ENCODE measurements at regions not wholly inside any gene's neighbourhood (a gene's known extent, or its start where the extent isn't known, plus 50 kb on each side); places are given as distances from the start of the nearest gene placed in this dataset.

DNA sequence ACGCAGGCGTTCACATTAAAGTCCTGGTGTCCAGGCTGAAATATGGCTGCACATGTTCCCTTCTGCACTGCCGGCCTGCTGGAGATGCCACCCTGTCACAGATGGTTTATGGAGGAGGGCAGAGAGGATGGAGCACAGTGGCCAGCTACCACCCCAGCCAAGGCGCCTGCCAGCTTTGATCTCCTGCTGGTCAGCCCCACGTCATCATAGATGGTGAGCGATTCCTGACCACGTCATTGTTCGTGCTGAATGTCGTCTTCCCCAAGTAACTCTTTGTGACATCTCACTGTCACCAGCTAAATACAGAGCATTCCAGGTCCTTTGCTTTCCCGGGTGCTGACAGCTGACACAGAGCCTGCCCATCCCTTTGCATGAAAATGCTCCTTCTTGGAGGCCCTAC lies 248.3 kb downstream of the TTC32 start:
- no peak overlapping the region for H3K9ac ChIP-seq (ENCODE audit: low read length)
- H3K4me3 ChIP-seq (ENCODE audit: low read depth, low read length): no peak overlapping the region

GRCh38 chr2:19652811-19653210 lies 249.0 kb downstream of the TTC32 start:
- no peaks in the 10 kb centered on the region for H3K27me3 ChIP-seq (ENCODE audit: control insufficient read depth, insufficient read depth, low read length)
- no peaks in the 10 kb centered on the region for H3K9me3 ChIP-seq (ENCODE audit: control insufficient read depth, insufficient read depth, low read depth, low read length)
- no peak overlapping the region for H3K4me3 ChIP-seq (ENCODE audit: low read depth, low read length)
- H3K36me3 ChIP-seq (ENCODE audit: control insufficient read depth, insufficient read depth, low read length): no peaks in the 10 kb centered on the region
- H3K4me1 ChIP-seq (ENCODE audit: control insufficient read depth, insufficient read depth, low read length): peaks cover 10% of the 10 kb centered on the region
- H3K27ac ChIP-seq (ENCODE audit: low read depth, low read length): no peak overlapping the region
- H3K9ac ChIP-seq (ENCODE audit: low read length): no peak overlapping the region

More for the DNA sequence above, 248.3 kb downstream of the TTC32 start:
- no peaks in the 10 kb centered on the region for H3K9me3 ChIP-seq (ENCODE audit: control insufficient read depth, insufficient read depth, low read depth, low read length)
- H3K27me3 ChIP-seq (ENCODE audit: control insufficient read depth, insufficient read depth, low read length): no peaks in the 10 kb centered on the region
- no peaks in the 10 kb centered on the region for H3K36me3 ChIP-seq (ENCODE audit: control insufficient read depth, insufficient read depth, low read length)
- no peak overlapping the region for H3K27ac ChIP-seq (ENCODE audit: low read depth, low read length)
- H3K4me1 ChIP-seq (ENCODE audit: control insufficient read depth, insufficient read depth, low read length): peaks cover 10% of the 10 kb centered on the region

- H3K27ac ChIP-seq (ENCODE audit: low read depth, low read length): no peak overlapping the region
- H3K4me3 ChIP-seq (ENCODE audit: low read depth, low read length): no peak overlapping the region
Measured at GRCh38 chr2:19651466-19651865, 250.3 kb downstream of the TTC32 start.

GRCh38 chr2:19649785-19650380 lies 251.9 kb downstream of the TTC32 start:
- Histone ChIP-seq H3K4me3 (ENCODE audit: low read depth, low read length) (no peak overlapping the region), H3K36me3 (ENCODE audit: control insufficient read depth, insufficient read depth, low read length) (no peaks in the 10 kb centered on the region), H3K4me1 (ENCODE audit: control insufficient read depth, insufficient read depth, low read length) (peaks cover 10% of the 10 kb centered on the region), H3K27ac (ENCODE audit: low read depth, low read length) (no peak overlapping the region), H3K9ac (ENCODE audit: low read length) (no peak overlapping the region), H3K27me3 (ENCODE audit: control insufficient read depth, insufficient read depth, low read length) (no peaks in the 10 kb centered on the region), H3K9me3 (ENCODE audit: control insufficient read depth, insufficient read depth, low read depth, low read length) (no peaks in the 10 kb centered on the region)

More at GRCh38 chr2:19651466-19651865, 250.3 kb downstream of the TTC32 start:
- no peaks in the 10 kb centered on the region for H3K27me3 ChIP-seq (ENCODE audit: control insufficient read depth, insufficient read depth, low read length)
- no peaks in the 10 kb centered on the region for H3K36me3 ChIP-seq (ENCODE audit: control insufficient read depth, insufficient read depth, low read length)
- no peak overlapping the region for H3K9ac ChIP-seq (ENCODE audit: low read length)
- H3K4me1 ChIP-seq (ENCODE audit: control insufficient read depth, insufficient read depth, low read length): peaks cover 10% of the 10 kb centered on the region
- no peaks in the 10 kb centered on the region for H3K9me3 ChIP-seq (ENCODE audit: control insufficient read depth, insufficient read depth, low read depth, low read length)

DNA sequence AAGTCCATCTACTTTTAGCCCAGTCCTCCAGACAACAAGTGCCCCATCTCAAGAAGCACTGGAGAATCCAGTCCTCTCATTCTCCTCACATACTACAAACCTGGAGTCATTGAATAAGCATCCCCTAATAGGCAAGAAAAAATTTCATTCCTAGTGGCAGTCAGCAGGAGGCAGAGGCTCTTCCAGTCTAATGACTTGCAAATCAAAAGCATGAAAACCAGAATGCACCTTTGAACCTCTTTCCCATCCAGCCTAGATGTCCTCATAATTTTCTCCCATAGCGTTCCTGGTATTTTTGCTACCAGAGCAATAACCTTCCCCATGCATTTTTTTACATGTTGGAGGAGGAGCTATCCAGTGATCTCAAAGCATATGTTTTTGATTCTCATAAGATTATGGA lies 252.6 kb downstream of the TTC32 start:
- no peak overlapping the region for H3K27ac ChIP-seq (ENCODE audit: low read depth, low read length)
- H3K27me3 ChIP-seq (ENCODE audit: control insufficient read depth, insufficient read depth, low read length): no peaks in the 10 kb centered on the region
- H3K4me3 ChIP-seq (ENCODE audit: low read depth, low read length): no peak overlapping the region
- H3K9ac ChIP-seq (ENCODE audit: low read length): no peak overlapping the region
- H3K4me1 ChIP-seq (ENCODE audit: control insufficient read depth, insufficient read depth, low read length): peaks cover 10% of the 10 kb centered on the region
- no peaks in the 10 kb centered on the region for H3K9me3 ChIP-seq (ENCODE audit: control insufficient read depth, insufficient read depth, low read depth, low read length)
- no peaks in the 10 kb centered on the region for H3K36me3 ChIP-seq (ENCODE audit: control insufficient read depth, insufficient read depth, low read length)

DNA sequence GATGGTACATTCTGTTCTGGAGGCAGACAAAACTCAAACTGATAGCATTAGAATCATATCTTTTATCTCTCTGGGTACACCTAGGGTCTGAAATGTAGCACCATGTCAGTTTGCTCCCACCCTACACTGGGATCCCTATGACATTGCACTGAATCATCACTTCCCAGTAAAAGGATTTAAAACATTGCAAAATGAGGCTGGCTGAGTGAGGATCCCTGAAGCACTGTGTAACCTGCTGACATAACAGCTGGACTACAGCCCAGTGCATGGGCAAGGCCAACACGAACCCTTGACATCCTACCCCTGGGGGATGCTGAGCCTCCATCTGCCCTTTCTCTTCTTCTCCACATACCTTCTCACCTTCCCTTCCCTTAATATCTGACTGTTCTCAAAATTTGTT lies 253.2 kb downstream of the TTC32 start:
- Histone ChIP-seq H3K9ac (ENCODE audit: low read length) (no peak overlapping the region), H3K4me3 (ENCODE audit: low read depth, low read length) (no peak overlapping the region), H3K36me3 (ENCODE audit: control insufficient read depth, insufficient read depth, low read length) (no peaks in the 10 kb centered on the region), H3K27me3 (ENCODE audit: control insufficient read depth, insufficient read depth, low read length) (no peaks in the 10 kb centered on the region), H3K9me3 (ENCODE audit: control insufficient read depth, insufficient read depth, low read depth, low read length) (no peaks in the 10 kb centered on the region), H3K27ac (ENCODE audit: low read depth, low read length) (no peak overlapping the region), H3K4me1 (ENCODE audit: control insufficient read depth, insufficient read depth, low read length) (peaks cover 10% of the 10 kb centered on the region)

DNA sequence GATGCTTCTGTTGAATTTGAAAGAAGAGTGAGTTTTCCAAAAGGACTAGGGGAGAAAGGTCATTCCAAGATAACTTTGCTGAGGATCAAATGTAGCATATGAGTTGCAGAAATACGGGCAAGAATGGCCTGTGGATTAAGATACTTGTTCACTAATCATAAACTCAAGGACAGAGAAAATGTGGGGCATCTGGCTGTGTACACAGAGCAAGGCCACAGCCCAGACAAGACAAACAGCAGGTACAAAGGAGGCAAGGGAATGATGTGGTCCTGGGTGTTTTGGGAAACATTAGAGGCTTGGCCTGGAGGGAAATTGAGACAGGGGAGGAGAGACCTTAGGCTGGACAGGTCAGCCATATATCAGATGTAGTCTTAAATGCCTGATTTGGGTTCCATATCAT lies 254.8 kb downstream of the TTC32 start:
- no peak overlapping the region for H3K4me3 ChIP-seq (ENCODE audit: low read depth, low read length)
- no peak overlapping the region for H3K9ac ChIP-seq (ENCODE audit: low read length)
- H3K27me3 ChIP-seq (ENCODE audit: control insufficient read depth, insufficient read depth, low read length): no peaks in the 10 kb centered on the region
- H3K4me1 ChIP-seq (ENCODE audit: control insufficient read depth, insufficient read depth, low read length): no peaks in the 10 kb centered on the region
- no peaks in the 10 kb centered on the region for H3K9me3 ChIP-seq (ENCODE audit: control insufficient read depth, insufficient read depth, low read depth, low read length)
- no peaks in the 10 kb centered on the region for H3K36me3 ChIP-seq (ENCODE audit: control insufficient read depth, insufficient read depth, low read length)
- no peak overlapping the region for H3K27ac ChIP-seq (ENCODE audit: low read depth, low read length)

- no peaks in the 10 kb centered on the region for H3K36me3 ChIP-seq (ENCODE audit: control insufficient read depth, insufficient read depth, low read length)
- no peak overlapping the region for H3K27ac ChIP-seq (ENCODE audit: low read depth, low read length)
- H3K4me3 ChIP-seq (ENCODE audit: low read depth, low read length): no peak overlapping the region
Measured at GRCh38 chr2:19644763-19645162, 257.0 kb downstream of the TTC32 start.

DNA sequence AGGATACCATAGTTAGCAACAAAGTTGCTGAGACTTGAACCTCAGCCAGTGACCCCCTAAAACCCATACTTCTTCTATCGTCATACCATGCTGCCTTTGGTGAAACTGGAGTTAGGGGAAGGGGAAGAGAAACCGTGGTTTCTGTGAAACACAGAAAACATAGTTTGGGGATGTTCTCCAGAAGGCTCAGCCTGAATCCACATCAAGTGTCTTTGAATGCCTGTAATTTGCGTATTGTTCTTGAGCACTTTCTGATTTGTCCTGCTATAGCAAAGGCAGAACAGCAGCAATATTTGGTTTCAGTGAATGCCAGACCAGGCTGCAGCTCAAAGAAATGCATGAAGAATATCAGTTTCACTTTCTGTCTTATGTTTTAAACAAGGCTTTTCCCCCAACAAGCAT lies 258.7 kb downstream of the TTC32 start:
- Histone ChIP-seq H3K36me3 (ENCODE audit: control insufficient read depth, insufficient read depth, low read length) (no peaks in the 10 kb centered on the region), H3K9me3 (ENCODE audit: control insufficient read depth, insufficient read depth, low read depth, low read length) (no peaks in the 10 kb centered on the region), H3K4me1 (ENCODE audit: control insufficient read depth, insufficient read depth, low read length) (no peaks in the 10 kb centered on the region), H3K4me3 (ENCODE audit: low read depth, low read length) (no peak overlapping the region), H3K27ac (ENCODE audit: low read depth, low read length) (no peak overlapping the region), H3K27me3 (ENCODE audit: control insufficient read depth, insufficient read depth, low read length) (no peaks in the 10 kb centered on the region), H3K9ac (ENCODE audit: low read length) (no peak overlapping the region)

More at GRCh38 chr2:19644763-19645162, 257.0 kb downstream of the TTC32 start:
- Histone ChIP-seq H3K27me3 (ENCODE audit: control insufficient read depth, insufficient read depth, low read length) (no peaks in the 10 kb centered on the region), H3K4me1 (ENCODE audit: control insufficient read depth, insufficient read depth, low read length) (no peaks in the 10 kb centered on the region), H3K9me3 (ENCODE audit: control insufficient read depth, insufficient read depth, low read depth, low read length) (no peaks in the 10 kb centered on the region), H3K9ac (ENCODE audit: low read length) (no peak overlapping the region)

DNA sequence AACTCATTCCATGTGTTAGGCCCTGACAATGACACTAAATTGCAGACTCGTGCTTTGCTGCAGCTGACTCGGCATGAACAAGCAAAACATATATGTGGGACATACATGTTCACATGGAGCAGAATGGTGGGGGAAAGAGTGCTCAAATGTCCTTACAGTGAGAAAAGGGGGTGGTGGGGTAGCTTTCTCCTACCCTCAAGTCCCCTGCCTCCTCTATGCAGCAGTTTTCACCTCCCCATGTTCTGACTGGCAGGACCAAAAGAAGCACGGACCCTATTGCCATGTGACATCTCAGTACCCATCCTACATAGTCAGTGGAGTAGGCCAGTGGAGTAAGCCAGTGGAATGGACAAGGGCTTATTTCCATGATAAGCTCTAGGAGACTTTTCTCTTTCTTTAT lies 259.3 kb downstream of the TTC32 start:
- no peaks in the 10 kb centered on the region for H3K4me1 ChIP-seq (ENCODE audit: control insufficient read depth, insufficient read depth, low read length)
- no peak overlapping the region for H3K9ac ChIP-seq (ENCODE audit: low read length)
- no peaks in the 10 kb centered on the region for H3K9me3 ChIP-seq (ENCODE audit: control insufficient read depth, insufficient read depth, low read depth, low read length)
- H3K4me3 ChIP-seq (ENCODE audit: low read depth, low read length): no peak overlapping the region
- H3K27ac ChIP-seq (ENCODE audit: low read depth, low read length): no peak overlapping the region
- no peaks in the 10 kb centered on the region for H3K27me3 ChIP-seq (ENCODE audit: control insufficient read depth, insufficient read depth, low read length)
- H3K36me3 ChIP-seq (ENCODE audit: control insufficient read depth, insufficient read depth, low read length): no peaks in the 10 kb centered on the region

DNA sequence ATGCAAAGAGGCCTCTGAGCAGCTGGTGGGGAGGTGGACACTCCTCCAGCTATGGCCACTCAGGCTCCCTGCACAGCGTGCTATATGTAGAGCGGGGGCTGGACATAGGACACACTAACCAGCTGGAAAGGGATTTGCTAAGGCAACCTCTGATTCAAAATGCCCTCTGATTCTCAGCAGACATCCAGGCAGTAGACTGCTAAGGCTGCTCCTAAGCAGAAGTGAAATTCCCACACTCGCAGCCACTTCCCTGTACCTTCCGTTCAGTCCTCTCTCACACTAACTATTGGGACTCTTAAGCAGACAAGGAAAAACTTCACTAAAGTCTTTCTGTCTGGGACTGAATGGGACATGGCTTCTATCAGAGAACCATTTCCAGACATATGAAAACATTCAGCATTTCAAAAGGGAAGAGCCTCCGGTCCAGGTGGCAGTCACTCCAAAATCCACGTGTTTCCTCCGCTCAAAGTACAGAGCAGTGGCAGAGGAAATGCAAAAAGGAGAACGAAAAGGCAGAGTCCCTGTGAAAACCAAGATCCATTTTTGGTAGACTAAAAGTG lies 265.8 kb downstream of the TTC32 start:
- Histone ChIP-seq H3K9ac (ENCODE audit: low read length) (no peak overlapping the region), H3K27me3 (ENCODE audit: control insufficient read depth, insufficient read depth, low read length) (no peaks in the 10 kb centered on the region), H3K4me3 (ENCODE audit: low read depth, low read length) (no peak overlapping the region), H3K27ac (ENCODE audit: low read depth, low read length) (no peak overlapping the region), H3K9me3 (ENCODE audit: control insufficient read depth, insufficient read depth, low read depth, low read length) (no peaks in the 10 kb centered on the region), H3K4me1 (ENCODE audit: control insufficient read depth, insufficient read depth, low read length) (no peaks in the 10 kb centered on the region), H3K36me3 (ENCODE audit: control insufficient read depth, insufficient read depth, low read length) (no peaks in the 10 kb centered on the region)

Data from HUES6 (cell line).